ENCODE measurements at regions not wholly inside any gene's neighbourhood (a gene's known extent, or its start where the extent isn't known, plus 50 kb on each side); places are given as distances from the start of the nearest gene placed in this dataset.

DNA sequence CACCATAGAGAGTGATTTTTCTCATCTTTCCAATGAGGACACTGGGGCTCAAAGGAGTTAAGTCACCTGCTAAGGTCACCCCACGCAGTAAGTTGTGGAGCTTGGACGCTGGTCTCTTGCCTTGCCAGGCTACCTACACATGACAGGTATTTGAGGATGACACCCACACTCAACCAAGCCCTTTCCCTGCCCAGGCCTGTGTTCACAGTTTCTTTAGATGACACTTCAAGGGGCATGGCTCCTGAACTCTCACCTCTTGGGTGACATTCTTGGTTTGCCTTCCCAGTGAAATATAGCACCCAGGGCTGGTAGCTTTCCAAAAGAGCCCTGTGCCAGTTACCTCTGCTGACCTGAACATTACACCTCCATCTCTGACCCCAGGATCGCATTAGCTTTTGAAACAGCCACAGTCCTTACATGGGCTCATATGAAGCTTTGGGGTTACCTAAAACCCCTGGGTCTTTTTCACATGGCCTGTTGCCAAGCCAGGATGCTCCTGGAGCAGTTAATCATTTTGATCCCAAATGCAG is 148.0 kb downstream of the RPLP1 start:
- Mint-ChIP-seq H3K4me3 (ENCODE audit: low read depth, unreplicated experiment) (no peak overlapping the region), H3K27me3 (ENCODE audit: unreplicated experiment) (peaks cover 93% of the 10 kb centered on the region), H3K4me1 (ENCODE audit: low read depth, unreplicated experiment) (peaks cover 14% of the 10 kb centered on the region), H3K27ac (ENCODE audit: unreplicated experiment) (no peak overlapping the region), H3K36me3 (ENCODE audit: insufficient read depth, unreplicated experiment) (no peaks in the 10 kb centered on the region), H3K9me3 (ENCODE audit: low read depth, unreplicated experiment) (no peaks in the 10 kb centered on the region)
- BruUV-seq (replicated peaks), result no TSS peak
- DNase-seq, result no peak
- CTCF ChIA-PET, result interaction anchor here (0.6 kb wide), 1 partner anchor 33 kb away, joined by 3 read pairs; no protein-coding TSS in a partner anchor
- intact Hi-C loops (cut with micrococcal nuclease; ENCODE audit: unreplicated experiment), result no loop called here
- TF ChIP-seq CTCF (IDR thresholded peaks at IDR 0.05; ENCODE audit: unreplicated experiment), result no peak

GRCh38 chr15:69601711-69602504 is 149.3 kb downstream of the RPLP1 start:
- H3K4me3 Mint-ChIP-seq (ENCODE audit: low read depth, unreplicated experiment), result no peak overlapping the region
- no peak for TF ChIP-seq CTCF (IDR thresholded peaks at IDR 0.05; ENCODE audit: unreplicated experiment)
- BruUV-seq (replicated peaks), result no TSS peak
- H3K27me3 Mint-ChIP-seq (ENCODE audit: unreplicated experiment), result peaks cover 93% of the 10 kb centered on the region
- H3K9me3 Mint-ChIP-seq (ENCODE audit: low read depth, unreplicated experiment), result no peaks in the 10 kb centered on the region
- peaks cover 7% of the 10 kb centered on the region for H3K4me1 Mint-ChIP-seq (ENCODE audit: low read depth, unreplicated experiment)
- H3K27ac Mint-ChIP-seq (ENCODE audit: unreplicated experiment), result no peak overlapping the region
- no peak for DNase-seq
- intact Hi-C loops (cut with micrococcal nuclease; ENCODE audit: unreplicated experiment), result no loop called here
- CTCF ChIA-PET, result no interaction called here
- H3K36me3 Mint-ChIP-seq (ENCODE audit: insufficient read depth, unreplicated experiment), result no peaks in the 10 kb centered on the region

DNA sequence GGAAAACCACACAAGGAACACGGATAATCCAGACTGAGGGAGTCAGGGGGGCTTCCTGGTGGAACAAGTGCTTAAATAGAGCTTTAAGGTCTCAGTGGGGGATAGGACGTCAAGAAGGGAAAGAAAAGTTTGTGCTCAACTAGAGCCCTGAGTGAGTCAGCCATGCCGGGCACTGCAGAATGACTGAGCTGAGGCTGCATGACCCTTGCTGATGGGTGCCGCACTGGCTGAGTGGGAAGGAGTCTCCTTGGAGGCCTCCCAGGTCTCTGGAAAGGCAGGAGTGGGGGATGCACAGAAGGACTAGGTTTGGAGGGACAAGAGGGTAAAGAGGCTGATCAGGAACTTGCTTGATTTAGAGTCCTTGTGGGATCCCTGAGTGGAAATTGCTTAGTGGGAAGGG is 150.3 kb downstream of the RPLP1 start:
- H3K4me1 Mint-ChIP-seq (ENCODE audit: low read depth, unreplicated experiment), result peaks cover 7% of the 10 kb centered on the region
- no peak overlapping the region for H3K4me3 Mint-ChIP-seq (ENCODE audit: low read depth, unreplicated experiment)
- no peak overlapping the region for H3K27ac Mint-ChIP-seq (ENCODE audit: unreplicated experiment)
- H3K9me3 Mint-ChIP-seq (ENCODE audit: low read depth, unreplicated experiment), result no peaks in the 10 kb centered on the region
- CTCF ChIA-PET, result interaction anchor here (0.9 to 1.6 kb wide), 2 partner anchors 11 to 119 kb away, joined by 3 to 4 read pairs; no protein-coding TSS in a partner anchor
- no peak for TF ChIP-seq CTCF (IDR thresholded peaks at IDR 0.05; ENCODE audit: unreplicated experiment)
- H3K36me3 Mint-ChIP-seq (ENCODE audit: insufficient read depth, unreplicated experiment), result no peaks in the 10 kb centered on the region
- intact Hi-C loops (cut with micrococcal nuclease; ENCODE audit: unreplicated experiment), result no loop called here
- H3K27me3 Mint-ChIP-seq (ENCODE audit: unreplicated experiment), result peaks cover 93% of the 10 kb centered on the region
- DNase-seq, result no peak
- no TSS peak for BruUV-seq (replicated peaks)

GRCh38 chr15:69603369-69604071 is 150.9 kb downstream of the RPLP1 start:
- no peak overlapping the region for H3K4me3 Mint-ChIP-seq (ENCODE audit: low read depth, unreplicated experiment)
- no peak overlapping the region for H3K27ac Mint-ChIP-seq (ENCODE audit: unreplicated experiment)
- CTCF ChIA-PET, result interaction anchor here (0.5 to 1.6 kb wide), 6 partner anchors 9 to 853 kb away, joined by 3 to 5 read pairs (median 4); partner anchors contain the start of gene TLE3
- DNase-seq, result no peak
- BruUV-seq (replicated peaks), result no TSS peak
- H3K27me3 Mint-ChIP-seq (ENCODE audit: unreplicated experiment), result peaks cover 93% of the 10 kb centered on the region
- H3K4me1 Mint-ChIP-seq (ENCODE audit: low read depth, unreplicated experiment), result peaks cover 7% of the 10 kb centered on the region
- H3K36me3 Mint-ChIP-seq (ENCODE audit: insufficient read depth, unreplicated experiment), result no peaks in the 10 kb centered on the region
- intact Hi-C loops (cut with micrococcal nuclease; ENCODE audit: unreplicated experiment), result no loop called here
- no peaks in the 10 kb centered on the region for H3K9me3 Mint-ChIP-seq (ENCODE audit: low read depth, unreplicated experiment)
- TF ChIP-seq CTCF (IDR thresholded peaks at IDR 0.05; ENCODE audit: unreplicated experiment), result no peak

All from Calu3 (cell line).